WTC11 (cell line): ENCODE measurements at regions not wholly inside any gene's neighbourhood (a gene's known extent, or its start where the extent isn't known, plus 50 kb on each side); places are given as distances from the start of the nearest gene placed in this dataset.

Experiments used
- ATAC-seq: fragments of 200-7000 bp; cut with Tn5 transposase; 2 replicates; pipeline ENCODE4 v1.10.0; 2021; ENCODE audit warnings: mild to moderate bottlenecking, moderate library complexity
- CTCF ChIA-PET: fragments of 300-600 bp; sonication (Branson Sonifier 250); formaldehyde crosslinking; loops from one replicate; lab custom pipeline; 2021; ENCODE audit warnings: antibody characterized with exemption; lab: Charles Lee
- POLR2A ChIA-PET: fragments of 350-600 bp; sonication (Branson Sonifier 250); formaldehyde crosslinking; loops from one replicate; lab custom pipeline; 2021; ENCODE audit warnings: antibody characterized with exemption; lab: Charles Lee
- DNase-seq: peaks from one replicate; pipeline ENCODE4 v3.0.0; 2021; ENCODE audit warnings: low spot score
- H3K27ac Mint-ChIP-seq: 2 replicates; pipeline ENCODE4 v1.8.0; 2021; ENCODE audit warnings: mixed read lengths
- H3K27me3 Mint-ChIP-seq: 2 replicates; pipeline ENCODE4 v1.8.0; 2021; ENCODE audit warnings: low read depth, mild to moderate bottlenecking, moderate library complexity, mixed read lengths
- H3K36me3 Mint-ChIP-seq: 2 replicates; pipeline ENCODE4 v1.8.0; 2021; ENCODE audit warnings: mixed read lengths
- H3K4me1 Mint-ChIP-seq: 2 replicates; pipeline ENCODE4 v1.8.0; 2022; ENCODE audit warnings: mixed read lengths
- H3K4me3 Mint-ChIP-seq: 2 replicates; pipeline ENCODE4 v1.8.0; 2021; ENCODE audit warnings: mild to moderate bottlenecking, moderate library complexity, mixed read lengths
- H3K9me3 Mint-ChIP-seq: 2 replicates; pipeline ENCODE4 v1.8.0; 2021; ENCODE audit warnings: mixed read lengths
- ATF1 ChIP-seq: sonication (generic); formaldehyde crosslinking; IDR thresholded peaks from 2 replicates; pipeline ENCODE4 v1.8.1; 2023; ENCODE audit warnings: mild to moderate bottlenecking, moderate library complexity, missing genetic modification reagents
- ELF4 ChIP-seq: sonication (generic); formaldehyde crosslinking; IDR thresholded peaks from 2 replicates; pipeline ENCODE4 v1.8.1; 2022; ENCODE audit warnings: low read depth, mild to moderate bottlenecking, moderate library complexity, missing genetic modification reagents
- HMGA2 ChIP-seq: fragments of 250-450 bp; sonication (Bioruptor Pico); IDR thresholded peaks from 2 replicates; pipeline ENCODE4 v1.4.0; 2021; ENCODE audit warnings: mild to moderate bottlenecking, moderate library complexity
- KAT7 ChIP-seq: sonication (generic); formaldehyde crosslinking; IDR thresholded peaks from 2 replicates; pipeline ENCODE4 v1.8.1; 2023; ENCODE audit warnings: missing genetic modification reagents, mild to moderate bottlenecking, borderline replicate concordance
- MXD4 ChIP-seq: fragments of 250-450 bp; sonication (Bioruptor Pico); IDR thresholded peaks from 2 replicates; pipeline ENCODE4 v1.8.0; 2021; ENCODE audit warnings: mild to moderate bottlenecking, moderate library complexity, borderline replicate concordance
- SOX15 ChIP-seq: fragments of 250-450 bp; sonication (Bioruptor Pico); IDR thresholded peaks from 2 replicates; pipeline ENCODE4 v1.9.0; 2021; ENCODE audit warnings: mild to moderate bottlenecking
- TEAD4 ChIP-seq: sonication (generic); formaldehyde crosslinking; IDR thresholded peaks from 2 replicates; pipeline ENCODE4 v1.8.0; 2022; ENCODE audit warnings: mild to moderate bottlenecking, missing genetic modification reagents
- ZNF263 ChIP-seq: sonication (generic); formaldehyde crosslinking; IDR thresholded peaks from 2 replicates; pipeline ENCODE4 v1.8.1; 2022; ENCODE audit warnings: low read depth, mild to moderate bottlenecking, moderate library complexity, missing genetic modification reagents
- ZNF281 ChIP-seq: sonication (generic); formaldehyde crosslinking; IDR thresholded peaks from 2 replicates; pipeline ENCODE4 v1.8.0; 2023; ENCODE audit warnings: mild to moderate bottlenecking, missing genetic modification reagents
- ZNF317 ChIP-seq: sonication (generic); formaldehyde crosslinking; IDR thresholded peaks from 2 replicates; pipeline ENCODE4 v1.8.1; 2023; ENCODE audit warnings: low read depth, mild to moderate bottlenecking, moderate library complexity, missing genetic modification reagents, borderline replicate concordance
- TF ChIP-seq, protein P1 (sequence below): sonication (generic); formaldehyde crosslinking; IDR thresholded peaks from 2 replicates; pipeline ENCODE4 v1.8.1; 2022; ENCODE audit warnings: mild to moderate bottlenecking, moderate library complexity, missing genetic modification reagents
- TF ChIP-seq, protein P2 (sequence below): sonication (generic); formaldehyde crosslinking; IDR thresholded peaks from 2 replicates; pipeline ENCODE4 v1.8.1; 2023; ENCODE audit warnings: mild to moderate bottlenecking, missing genetic modification reagents
- TF ChIP-seq, protein P3 (sequence below): sonication (generic); formaldehyde crosslinking; IDR thresholded peaks from 2 replicates; pipeline ENCODE4 v1.8.0; 2022; ENCODE audit warnings: mild to moderate bottlenecking, missing genetic modification reagents
- TF ChIP-seq, protein P4 (sequence below): sonication (generic); formaldehyde crosslinking; IDR thresholded peaks from 2 replicates; pipeline ENCODE4 v1.8.1; 2022; ENCODE audit warnings: low read depth, mild to moderate bottlenecking, moderate library complexity, missing genetic modification reagents, borderline replicate concordance
- TF ChIP-seq, protein P5 (sequence below): sonication (generic); formaldehyde crosslinking; IDR thresholded peaks from 2 replicates; pipeline ENCODE4 v1.8.0; 2022; ENCODE audit warnings: mild to moderate bottlenecking, missing genetic modification reagents

GRCh38 chr18:77906103-77906892 is 656.6 kb downstream of the GALR1 start:
- Mint-ChIP-seq H3K4me3 (no peak overlapping the region), H3K27me3 (peaks cover 2% of the 10 kb centered on the region; the same call in 1 of the 2 replicates), H3K27ac (no peak overlapping the region), H3K9me3 (peaks cover 29% of the 10 kb centered on the region), H3K4me1 (peaks cover 16% of the 10 kb centered on the region), H3K36me3 (peaks cover 16% of the 10 kb centered on the region)
- ATAC-seq, result peak; percentile 75
- no peak for DNase-seq
- ChIA-PET CTCF (no interaction called here), POLR2A (no interaction called here)
- TF ChIP-seq, protein P1, sequence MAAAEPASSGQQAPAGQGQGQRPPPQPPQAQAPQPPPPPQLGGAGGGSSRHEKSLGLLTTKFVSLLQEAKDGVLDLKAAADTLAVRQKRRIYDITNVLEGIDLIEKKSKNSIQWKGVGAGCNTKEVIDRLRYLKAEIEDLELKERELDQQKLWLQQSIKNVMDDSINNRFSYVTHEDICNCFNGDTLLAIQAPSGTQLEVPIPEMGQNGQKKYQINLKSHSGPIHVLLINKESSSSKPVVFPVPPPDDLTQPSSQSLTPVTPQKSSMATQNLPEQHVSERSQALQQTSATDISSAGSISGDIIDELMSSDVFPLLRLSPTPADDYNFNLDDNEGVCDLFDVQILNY (CRISPR knock-in tag), result no peak
- no peak for TF ChIP-seq HMGA2 (CRISPR knock-in tag)
- TF ChIP-seq ELF4, result no peak
- TF ChIP-seq, protein P2, sequence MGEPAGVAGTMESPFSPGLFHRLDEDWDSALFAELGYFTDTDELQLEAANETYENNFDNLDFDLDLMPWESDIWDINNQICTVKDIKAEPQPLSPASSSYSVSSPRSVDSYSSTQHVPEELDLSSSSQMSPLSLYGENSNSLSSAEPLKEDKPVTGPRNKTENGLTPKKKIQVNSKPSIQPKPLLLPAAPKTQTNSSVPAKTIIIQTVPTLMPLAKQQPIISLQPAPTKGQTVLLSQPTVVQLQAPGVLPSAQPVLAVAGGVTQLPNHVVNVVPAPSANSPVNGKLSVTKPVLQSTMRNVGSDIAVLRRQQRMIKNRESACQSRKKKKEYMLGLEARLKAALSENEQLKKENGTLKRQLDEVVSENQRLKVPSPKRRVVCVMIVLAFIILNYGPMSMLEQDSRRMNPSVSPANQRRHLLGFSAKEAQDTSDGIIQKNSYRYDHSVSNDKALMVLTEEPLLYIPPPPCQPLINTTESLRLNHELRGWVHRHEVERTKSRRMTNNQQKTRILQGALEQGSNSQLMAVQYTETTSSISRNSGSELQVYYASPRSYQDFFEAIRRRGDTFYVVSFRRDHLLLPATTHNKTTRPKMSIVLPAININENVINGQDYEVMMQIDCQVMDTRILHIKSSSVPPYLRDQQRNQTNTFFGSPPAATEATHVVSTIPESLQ (CRISPR knock-in tag), result no peak
- TF ChIP-seq ZNF281 (CRISPR knock-in tag), result no peak
- TF ChIP-seq, all 79 proteins: peak for 0

GRCh38 chr18:77910347-77910746 is 660.7 kb downstream of the GALR1 start:
- TF ChIP-seq MXD4 (CRISPR knock-in tag), result no peak
- no peak for TF ChIP-seq TEAD4 (CRISPR knock-in tag)
- TF ChIP-seq ZNF317, result no peak
- TF ChIP-seq, protein P3, sequence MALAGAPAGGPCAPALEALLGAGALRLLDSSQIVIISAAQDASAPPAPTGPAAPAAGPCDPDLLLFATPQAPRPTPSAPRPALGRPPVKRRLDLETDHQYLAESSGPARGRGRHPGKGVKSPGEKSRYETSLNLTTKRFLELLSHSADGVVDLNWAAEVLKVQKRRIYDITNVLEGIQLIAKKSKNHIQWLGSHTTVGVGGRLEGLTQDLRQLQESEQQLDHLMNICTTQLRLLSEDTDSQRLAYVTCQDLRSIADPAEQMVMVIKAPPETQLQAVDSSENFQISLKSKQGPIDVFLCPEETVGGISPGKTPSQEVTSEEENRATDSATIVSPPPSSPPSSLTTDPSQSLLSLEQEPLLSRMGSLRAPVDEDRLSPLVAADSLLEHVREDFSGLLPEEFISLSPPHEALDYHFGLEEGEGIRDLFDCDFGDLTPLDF (CRISPR knock-in tag), result no peak
- TF ChIP-seq SOX15 (CRISPR knock-in tag), result no peak
- no peak for TF ChIP-seq ATF1 (CRISPR knock-in tag)
- TF ChIP-seq, protein P4, sequence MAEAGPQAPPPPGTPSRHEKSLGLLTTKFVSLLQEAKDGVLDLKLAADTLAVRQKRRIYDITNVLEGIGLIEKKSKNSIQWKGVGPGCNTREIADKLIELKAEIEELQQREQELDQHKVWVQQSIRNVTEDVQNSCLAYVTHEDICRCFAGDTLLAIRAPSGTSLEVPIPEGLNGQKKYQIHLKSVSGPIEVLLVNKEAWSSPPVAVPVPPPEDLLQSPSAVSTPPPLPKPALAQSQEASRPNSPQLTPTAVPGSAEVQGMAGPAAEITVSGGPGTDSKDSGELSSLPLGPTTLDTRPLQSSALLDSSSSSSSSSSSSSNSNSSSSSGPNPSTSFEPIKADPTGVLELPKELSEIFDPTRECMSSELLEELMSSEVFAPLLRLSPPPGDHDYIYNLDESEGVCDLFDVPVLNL (CRISPR knock-in tag), result no peak
- TF ChIP-seq KAT7 (CRISPR knock-in tag), result no peak
- TF ChIP-seq ZNF263, result no peak
- TF ChIP-seq, protein P5, sequence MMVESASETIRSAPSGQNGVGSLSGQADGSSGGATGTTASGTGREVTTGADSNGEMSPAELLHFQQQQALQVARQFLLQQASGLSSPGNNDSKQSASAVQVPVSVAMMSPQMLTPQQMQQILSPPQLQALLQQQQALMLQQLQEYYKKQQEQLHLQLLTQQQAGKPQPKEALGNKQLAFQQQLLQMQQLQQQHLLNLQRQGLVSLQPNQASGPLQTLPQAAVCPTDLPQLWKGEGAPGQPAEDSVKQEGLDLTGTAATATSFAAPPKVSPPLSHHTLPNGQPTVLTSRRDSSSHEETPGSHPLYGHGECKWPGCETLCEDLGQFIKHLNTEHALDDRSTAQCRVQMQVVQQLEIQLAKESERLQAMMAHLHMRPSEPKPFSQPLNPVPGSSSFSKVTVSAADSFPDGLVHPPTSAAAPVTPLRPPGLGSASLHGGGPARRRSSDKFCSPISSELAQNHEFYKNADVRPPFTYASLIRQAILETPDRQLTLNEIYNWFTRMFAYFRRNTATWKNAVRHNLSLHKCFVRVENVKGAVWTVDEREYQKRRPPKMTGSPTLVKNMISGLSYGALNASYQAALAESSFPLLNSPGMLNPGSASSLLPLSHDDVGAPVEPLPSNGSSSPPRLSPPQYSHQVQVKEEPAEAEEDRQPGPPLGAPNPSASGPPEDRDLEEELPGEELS, result no peak
- ATAC-seq, result no peak
- Mint-ChIP-seq H3K9me3 (peaks cover 42% of the 10 kb centered on the region), H3K4me3 (no peak overlapping the region), H3K4me1 (peaks cover 26% of the 10 kb centered on the region), H3K27ac (no peak overlapping the region), H3K36me3 (peaks cover 29% of the 10 kb centered on the region), H3K27me3 (peaks cover 6% of the 10 kb centered on the region)
- CTCF ChIA-PET, result no interaction called here
- DNase-seq, result no peak
- POLR2A ChIA-PET, result no interaction called here
